ENCODE measurements at regions not wholly inside any gene's neighbourhood (a gene's known extent, or its start where the extent isn't known, plus 50 kb on each side); places are given as distances from the start of the nearest gene placed in this dataset.

DNA sequence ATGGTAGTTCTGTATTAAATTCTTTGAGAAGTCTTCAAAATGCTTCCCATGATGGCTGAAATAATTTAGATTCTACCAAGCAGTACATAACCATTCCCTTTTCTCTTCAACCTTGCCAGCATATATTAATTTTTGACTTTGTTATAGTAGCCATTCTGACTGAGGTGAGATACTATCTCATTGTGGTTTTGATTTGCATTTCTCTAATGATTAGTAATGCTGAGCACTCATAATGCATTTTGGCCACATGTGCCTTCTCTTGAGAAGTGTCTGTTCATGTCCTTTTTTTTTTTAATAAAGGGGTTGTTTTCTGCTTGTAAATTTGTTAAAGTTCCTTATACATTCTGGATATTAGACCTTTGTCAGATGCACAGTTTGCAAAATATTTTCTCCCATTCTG is 173.9 kb downstream of the CALCRL start:
- no peak for DNase-seq
- intact Hi-C loops (cut with DNase I) = no loop called here

DNA sequence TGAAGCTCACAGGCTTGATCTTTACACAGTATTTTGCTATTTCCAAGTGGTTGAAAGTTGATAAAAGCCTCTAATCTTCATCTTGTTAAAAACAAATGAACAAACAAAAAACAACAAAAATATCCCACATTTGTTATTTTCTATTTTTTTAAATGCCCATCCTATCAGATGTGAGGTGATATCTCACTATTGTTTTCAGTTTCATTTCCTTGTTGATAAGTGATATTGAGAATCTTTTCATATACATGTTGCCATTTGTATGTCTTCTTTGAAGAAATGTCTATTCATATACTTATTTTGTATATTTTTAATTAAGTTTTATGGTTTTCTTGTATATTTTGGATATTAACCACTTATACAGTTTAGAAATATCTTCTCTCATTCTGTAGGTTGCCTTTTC is 175.8 kb downstream of the CALCRL start:
- intact Hi-C loops (cut with DNase I) = no loop called here
- DNase-seq = no peak

DNA sequence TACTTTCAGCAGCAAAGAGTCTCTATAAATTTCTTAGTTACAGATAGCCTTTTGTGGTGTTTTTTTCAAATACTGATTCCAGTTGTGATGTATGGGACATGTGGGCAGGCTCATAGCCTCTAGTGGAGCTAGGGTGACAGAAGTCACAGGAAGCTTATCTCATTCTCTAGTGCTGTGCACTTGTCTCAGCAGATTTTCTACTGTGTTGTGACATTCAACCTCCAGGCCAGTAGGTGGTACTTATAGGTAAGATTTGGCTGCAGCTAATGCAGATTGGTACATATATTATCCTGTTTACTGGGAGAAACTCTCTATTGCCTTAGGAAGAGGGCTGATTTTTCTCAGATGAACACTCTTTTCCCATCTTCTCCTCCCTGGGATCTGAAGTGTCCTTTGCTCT is 176.2 kb downstream of the CALCRL start:
- intact Hi-C loops (cut with DNase I) = no loop called here
- no peak for DNase-seq

DNA sequence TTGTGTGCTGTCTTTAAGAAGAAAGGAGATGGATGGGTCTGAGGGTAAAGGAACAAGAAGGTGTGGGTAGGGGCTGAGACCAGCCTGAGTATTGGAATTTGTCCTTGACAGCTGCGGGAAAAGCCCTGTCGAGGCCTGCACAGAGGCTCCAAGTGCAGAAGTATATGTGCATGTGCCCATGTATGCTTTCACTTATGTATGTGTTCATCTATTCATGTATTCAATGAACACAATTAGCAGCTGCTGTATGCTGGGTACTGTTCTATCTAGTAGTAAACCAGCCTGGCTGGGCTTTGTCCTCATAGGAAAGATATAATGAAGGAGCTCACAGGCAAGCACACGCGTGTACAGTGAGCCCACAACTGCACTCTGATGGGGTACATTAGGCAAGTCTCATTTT is 181.4 kb downstream of the CALCRL start:
- DNase-seq = no peak
- intact Hi-C loops (cut with DNase I) = no loop called here

DNA sequence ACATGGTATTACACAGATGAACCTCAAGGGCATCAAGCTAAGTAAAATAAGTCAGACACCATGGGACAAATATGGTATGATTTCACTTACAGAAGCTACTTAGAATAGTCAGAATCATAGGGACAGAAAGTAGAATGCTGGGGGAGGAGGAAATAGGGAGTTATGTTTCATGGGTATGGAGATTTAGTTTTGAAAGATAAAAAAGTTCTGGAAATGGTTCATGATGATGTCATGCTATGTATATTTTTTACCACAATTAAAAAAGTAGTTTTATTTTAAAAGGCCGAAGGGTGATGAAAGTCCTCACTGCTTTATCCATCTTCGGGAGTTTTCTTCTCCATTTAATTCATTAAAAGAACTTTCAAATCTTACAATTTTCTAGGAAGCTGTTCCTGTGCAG is 181.9 kb downstream of the CALCRL start:
- intact Hi-C loops (cut with DNase I) = no loop called here

DNA sequence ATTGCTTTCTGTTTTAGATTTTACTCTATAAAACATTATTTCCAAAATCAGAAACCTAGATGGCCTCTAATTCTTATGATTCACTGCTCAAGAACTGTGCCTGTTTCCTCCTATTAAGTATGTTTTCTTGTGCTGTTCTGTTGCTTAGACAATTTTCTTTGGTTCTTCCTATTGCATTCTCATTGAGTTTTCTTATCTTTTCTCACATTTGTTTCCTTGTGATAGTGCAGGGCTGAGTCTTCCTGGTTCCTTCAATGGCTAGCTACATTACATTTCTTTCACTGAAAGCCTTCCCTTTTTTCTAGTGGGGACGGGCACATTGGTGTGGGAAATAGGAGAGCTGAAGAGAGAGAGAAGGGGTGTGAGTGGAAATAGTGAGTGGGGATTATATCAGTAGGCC is 183.4 kb downstream of the CALCRL start:
- intact Hi-C loops (cut with DNase I) = no loop called here

More for the DNA sequence above, 181.9 kb downstream of the CALCRL start:
- no peak for DNase-seq

DNA sequence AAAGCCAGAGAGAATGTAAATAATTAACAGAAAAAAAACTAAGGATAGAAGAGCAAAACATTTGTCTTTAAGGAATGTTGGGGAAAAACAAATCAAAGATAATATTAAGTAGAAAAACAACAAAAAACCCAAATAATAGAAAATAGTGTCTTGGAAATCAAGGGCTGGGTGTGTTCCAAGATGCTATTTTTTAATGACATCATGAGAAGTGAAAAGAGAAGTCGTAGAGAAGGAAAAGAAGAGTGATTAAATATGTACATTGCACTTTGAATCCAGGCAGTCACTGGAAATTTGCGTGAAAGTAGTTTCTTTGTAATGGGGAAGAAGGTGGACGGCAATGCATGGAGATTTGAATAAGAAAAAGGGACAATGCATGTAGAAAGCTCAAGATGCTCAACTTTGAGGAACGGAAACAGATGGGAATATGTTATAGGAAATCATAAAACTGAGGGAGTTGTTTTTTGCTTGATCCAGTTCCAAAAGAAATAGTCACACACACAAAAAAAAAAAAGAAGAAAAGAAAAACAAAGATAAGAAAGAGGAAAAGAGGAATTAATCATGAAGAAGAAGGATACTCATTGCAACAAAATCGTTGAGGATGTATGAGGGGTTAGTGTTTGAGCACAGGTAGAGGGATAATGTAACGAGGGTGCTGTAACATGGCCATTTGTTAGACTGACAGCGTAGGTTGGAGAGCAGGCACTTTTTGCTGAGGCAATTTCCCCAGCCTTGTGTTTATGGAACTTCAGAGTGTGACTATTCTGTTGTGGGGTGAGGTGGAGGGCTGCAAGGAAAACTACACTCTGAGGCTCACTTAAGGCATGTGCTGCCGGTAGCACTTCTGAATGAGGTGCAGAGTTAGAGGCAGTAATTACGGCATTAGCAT is 184.1 kb downstream of the CALCRL start:
- no peak for DNase-seq

More for the DNA sequence above, 183.4 kb downstream of the CALCRL start:
- DNase-seq = no peak

DNA sequence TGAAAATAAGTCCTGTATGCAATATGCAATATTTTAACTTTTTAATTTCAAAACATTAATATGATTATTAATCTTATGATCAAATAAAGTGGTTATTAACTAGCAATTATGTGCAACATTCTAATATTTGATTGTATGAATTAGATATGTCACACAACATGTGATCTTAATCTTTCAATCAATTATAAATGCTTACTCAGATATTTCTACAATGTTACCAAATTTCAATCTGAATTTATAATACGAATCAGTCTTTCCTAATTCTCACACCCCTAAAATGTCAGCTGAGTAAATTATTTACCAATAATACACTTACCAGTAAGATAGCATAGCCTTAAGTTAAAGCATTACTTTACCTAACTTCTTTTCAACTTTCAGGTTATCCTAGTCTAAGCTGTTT is 186.3 kb downstream of the CALCRL start:
- DNase-seq = no peak
- intact Hi-C loops (cut with DNase I) = no loop called here

More for the DNA sequence above, 184.1 kb downstream of the CALCRL start:
- intact Hi-C loops (cut with DNase I) = no loop called here

DNA sequence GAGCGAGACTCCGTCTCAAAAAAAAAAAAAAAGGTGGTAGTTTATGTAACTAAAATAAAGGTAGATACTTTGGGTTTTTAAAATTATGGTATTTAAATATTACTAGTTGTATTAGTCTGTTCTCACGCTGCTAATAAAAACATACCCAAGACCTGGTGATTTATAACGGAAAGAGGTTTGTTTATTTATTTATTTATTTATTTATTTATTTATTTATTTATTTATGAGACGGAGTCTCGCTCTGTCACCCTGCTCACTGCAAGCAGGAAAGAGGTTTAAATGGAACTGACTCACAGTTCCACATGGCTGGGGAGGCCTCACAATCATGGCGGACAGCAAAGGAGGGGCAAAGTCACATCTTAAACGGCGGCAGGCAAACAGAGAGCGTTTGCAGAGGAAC is 196.0 kb downstream of the CALCRL start:
- intact Hi-C loops (cut with DNase I) = no loop called here
- no peak for DNase-seq

DNA sequence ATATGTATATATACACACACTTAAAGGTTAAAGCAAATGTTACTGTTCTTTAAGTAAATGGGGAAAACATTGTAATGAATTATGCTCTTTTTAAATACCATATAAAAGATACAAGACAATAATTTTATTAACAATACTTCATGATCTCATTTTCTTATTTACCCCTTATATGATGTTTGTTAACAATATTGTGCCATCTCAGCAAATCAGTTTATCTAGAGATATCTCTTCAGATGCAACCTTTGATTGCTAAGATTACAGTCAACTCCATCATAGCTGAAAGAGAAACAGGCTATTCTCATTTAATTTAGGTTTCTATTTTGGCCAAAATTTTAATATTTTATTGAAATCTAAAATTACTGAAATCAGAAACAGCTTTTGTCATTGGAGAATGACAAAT is 197.9 kb downstream of the CALCRL start:
- intact Hi-C loops (cut with DNase I) = no loop called here
- no peak for DNase-seq

DNA sequence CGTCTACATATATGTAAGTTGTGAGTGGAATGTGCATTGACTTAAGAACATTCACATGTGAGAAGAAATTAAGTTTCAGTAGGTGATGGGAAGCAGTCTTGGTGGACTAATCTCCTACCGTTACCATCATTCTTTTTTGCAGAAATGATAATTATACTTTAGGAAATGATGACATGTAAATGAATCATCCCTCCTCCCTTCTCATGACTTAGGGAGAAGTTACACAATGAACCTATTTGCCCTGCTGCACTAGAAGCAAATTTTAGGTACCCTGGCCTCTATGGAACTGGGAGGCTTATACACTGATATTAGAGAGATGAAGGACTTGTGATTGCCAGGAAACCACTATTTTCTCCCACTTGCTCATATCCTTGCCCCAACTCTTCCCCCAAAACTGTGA is 214.2 kb downstream of the CALCRL start:
- intact Hi-C loops (cut with DNase I) = no loop called here
- no peak for DNase-seq

DNA sequence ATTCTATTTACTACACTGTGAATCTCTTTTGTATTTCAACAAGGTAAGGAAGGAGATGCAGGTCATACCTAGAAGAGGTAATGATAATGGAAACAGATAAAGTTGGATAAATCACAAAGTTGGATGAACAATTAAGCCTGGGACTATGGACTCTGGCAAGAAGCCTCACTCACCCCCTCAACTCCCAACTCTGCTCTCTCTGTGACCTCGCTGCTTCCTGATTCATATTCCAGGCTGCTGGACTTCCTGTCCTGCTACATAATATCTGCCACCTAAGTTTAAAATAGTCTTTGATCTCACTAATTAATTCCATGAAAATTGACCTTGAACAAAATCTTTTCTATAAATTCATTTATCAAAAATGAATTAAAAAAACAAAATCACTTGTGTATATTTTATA is 215.3 kb downstream of the CALCRL start:
- intact Hi-C loops (cut with DNase I) = no loop called here
- no peak for DNase-seq

DNA sequence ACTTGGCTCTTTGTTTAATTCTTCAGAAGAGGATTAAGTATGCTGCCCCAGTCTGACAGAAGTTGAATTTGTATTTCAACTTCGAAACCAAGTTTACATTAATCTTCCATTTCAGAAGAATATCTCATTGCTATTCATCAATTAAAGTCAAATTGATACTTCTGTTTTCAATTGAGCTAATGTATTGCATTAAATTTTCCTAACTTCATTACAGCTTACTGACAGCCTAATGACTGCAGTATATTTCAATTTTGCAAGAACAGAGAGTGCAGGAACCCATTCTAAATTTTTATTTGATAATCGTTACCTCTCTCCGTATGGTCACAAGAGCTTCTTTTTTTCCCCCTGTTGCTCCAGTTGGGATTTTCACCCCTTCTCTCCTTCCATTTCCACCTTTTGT is 218.0 kb downstream of the CALCRL start:
- intact Hi-C loops (cut with DNase I) = no loop called here
- no peak for DNase-seq

DNA sequence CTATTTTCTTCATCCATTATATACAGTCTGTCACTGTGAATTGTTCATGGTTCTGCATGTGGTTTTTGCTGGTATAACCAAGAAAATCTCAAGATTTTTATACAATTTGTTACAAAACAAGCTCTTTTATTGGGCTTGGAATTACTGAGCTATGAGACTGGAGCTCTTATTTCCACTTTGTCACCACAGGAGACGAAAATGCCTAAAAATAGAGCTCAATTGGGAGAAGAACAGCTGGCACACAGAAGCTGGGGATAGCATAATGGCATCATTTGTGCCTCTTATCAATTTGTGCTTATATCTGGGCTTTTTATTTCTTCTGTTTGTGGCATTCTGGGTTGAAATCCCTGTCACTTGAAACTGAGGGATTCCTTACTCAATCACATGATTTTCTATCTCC is 219.1 kb downstream of the CALCRL start:
- intact Hi-C loops (cut with DNase I) = no loop called here
- no peak for DNase-seq

DNA sequence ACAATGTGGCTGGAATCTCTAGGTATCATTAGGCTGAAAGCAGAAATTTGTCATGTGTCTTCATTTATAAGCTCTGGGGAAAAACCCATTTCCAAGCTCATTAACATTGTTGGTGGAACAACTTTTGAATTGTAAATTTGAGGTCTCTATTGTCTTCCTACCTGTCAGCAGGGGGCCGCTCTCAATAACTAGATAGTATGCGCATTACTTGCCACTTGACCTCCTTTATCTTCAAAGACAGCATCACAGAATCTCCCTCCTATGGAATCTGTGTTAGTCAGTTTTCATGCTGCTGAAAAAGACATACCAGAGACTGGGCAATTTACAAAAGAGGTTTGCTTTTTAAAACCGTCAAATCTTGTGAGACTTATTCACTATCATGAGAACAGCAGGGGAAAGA is 223.1 kb downstream of the CALCRL start:
- no peak for DNase-seq
- intact Hi-C loops (cut with DNase I) = no loop called here

DNA sequence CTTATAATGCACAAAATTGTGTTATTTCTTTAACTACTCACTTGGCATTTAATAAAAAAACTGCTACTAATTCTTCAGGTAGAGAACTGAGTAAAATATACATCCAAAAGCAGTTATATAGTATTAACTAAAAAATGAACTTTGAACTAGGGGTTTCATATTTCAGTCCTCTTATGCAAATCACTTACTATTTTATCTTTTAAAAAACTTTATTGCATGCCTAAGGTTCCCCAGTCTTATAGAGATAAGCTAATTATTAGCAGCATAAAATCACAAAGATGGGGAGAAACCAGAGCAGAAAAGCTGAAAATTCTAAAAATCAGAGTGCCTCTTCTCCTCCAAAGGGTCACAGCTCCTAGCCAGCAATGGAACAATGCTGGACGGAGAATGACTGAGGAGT is 228.0 kb downstream of the CALCRL start:
- DNase-seq = no peak
- intact Hi-C loops (cut with DNase I) = no loop called here

DNA sequence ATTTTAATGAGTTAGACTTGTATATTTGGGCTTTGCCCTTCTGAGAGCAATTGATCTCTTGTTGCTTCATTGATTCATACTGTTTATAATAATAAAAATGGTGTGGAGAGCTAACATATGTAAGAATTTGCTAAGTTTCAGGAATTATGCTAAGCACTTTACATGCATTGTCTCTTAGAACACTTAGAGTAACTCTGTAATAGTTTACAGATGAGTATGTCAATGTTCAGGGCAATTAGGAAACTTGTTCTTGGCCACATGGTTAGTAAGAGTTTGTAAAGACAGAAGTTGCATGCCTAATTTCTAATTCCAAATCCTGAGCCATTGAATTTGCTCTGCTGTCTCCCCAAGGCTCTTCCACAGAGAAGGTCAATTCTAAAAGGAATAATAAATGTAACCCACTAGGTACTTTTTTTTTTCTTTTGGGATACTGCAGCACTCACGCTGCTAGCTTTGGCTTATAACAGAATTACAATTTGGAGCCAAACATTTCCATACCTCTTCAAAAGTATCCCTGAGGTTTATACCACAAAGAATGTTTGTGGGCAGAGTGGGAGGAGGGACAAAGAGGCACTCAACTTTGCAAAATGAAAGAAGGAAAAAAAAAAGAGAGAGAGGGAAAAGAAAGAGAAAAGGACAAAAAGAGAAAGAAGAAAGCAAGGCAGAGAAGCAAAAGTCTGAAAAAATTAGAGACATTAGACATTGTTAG is 232.4 kb downstream of the CALCRL start:
- intact Hi-C loops (cut with DNase I) = no loop called here
- DNase-seq = no peak

DNA sequence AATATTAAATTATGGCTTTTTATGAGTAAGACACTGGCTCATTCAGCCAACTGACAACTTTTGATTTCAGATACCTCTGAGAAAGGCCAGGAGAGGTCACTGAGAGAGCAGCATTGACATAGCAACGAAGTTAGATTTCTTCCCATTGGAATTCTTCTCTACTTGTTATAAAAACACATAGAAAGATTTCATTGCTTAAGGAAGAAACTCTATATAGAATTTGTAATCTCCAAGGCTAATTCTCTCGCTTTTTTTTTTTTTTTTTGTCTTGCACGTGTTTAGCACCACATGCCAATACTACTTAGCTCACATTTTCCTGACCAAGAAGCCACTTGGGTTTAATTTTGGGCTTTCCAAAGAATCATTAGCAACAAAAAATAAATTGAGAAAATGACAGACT is 233.7 kb downstream of the CALCRL start:
- no peak for DNase-seq
- intact Hi-C loops (cut with DNase I) = no loop called here

DNA sequence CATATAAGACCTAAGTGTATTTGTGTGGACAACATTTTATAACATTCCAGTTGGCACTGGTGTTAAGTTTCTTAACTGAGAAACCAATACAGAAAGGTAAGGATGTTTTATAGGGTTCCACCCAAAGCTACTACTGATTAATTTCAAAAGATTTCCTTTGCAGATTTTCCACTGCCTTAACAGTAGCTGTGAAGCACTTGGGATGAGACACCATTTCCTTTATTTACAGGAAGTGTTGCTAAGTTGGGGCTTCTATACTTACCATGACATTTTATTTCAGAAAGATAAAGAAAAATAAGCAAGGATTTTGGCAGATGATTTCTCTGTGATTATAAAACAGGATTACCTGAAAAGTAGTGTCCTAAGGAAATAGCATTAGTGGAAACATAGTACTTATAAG is 234.3 kb downstream of the CALCRL start:
- intact Hi-C loops (cut with DNase I) = no loop called here
- no peak for DNase-seq

DNA sequence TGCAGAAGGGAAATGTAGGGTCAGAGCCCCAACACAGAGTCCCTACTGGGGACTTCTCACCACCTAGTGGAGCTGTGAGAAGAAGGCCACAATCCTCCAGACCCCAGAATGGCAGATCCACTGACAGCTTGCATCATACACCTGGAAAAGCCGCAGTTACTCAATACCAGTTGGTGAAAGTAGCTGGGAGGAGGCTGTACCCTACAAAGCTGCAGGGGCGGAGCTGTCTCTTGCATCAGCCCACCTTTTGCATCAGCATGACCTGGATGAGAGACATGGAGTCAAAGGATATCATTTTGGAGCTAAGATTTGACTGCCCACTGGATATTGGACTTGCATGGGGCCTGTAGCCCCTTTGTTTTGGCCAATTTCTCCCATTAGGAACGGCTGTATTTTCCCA is 237.3 kb downstream of the CALCRL start:
- intact Hi-C loops (cut with DNase I) = no loop called here
- DNase-seq = no peak
